ENCODE measurements at regions not wholly inside any gene's neighbourhood (a gene's known extent, or its start where the extent isn't known, plus 50 kb on each side); places are given as distances from the start of the nearest gene placed in this dataset.
"Not testable (repeated sequence)": the region's sequence is repeated elsewhere in the genome, so short reads cannot be mapped to it uniquely, and the experiment has no call there.

GRCh38 chr7:32753872-32754271 lies 137.7 kb downstream of the KBTBD2 start:
- H3K9ac ChIP-seq (ENCODE audit: low read length); H4K20me1 ChIP-seq (ENCODE audit: insufficient read depth); H3K27me3 ChIP-seq (ENCODE audit: insufficient read depth, low read length); H3K79me2 ChIP-seq (ENCODE audit: insufficient read depth, low read length); H2AFZ ChIP-seq (ENCODE audit: low read depth, low read length, poor library complexity, severe bottlenecking); H3K36me3 ChIP-seq (ENCODE audit: control insufficient read depth in 1 of 2, insufficient read depth in 2 of 2, low read length in 2 of 2); H3K4me3 ChIP-seq (replicated peaks in 1 of 2; ENCODE audit: low read depth in 1 of 2, low read length in 2 of 2); RAD21 ChIA-PET (ENCODE audit: low non-redundant PET in 1 of 2, low total read pairs in 2 of 2, uncharacterized antibody in 2 of 2, unreplicated experiment in 2 of 2); H3K9me2 ChIP-seq (ENCODE audit: insufficient read depth); H3K4me1 ChIP-seq (ENCODE audit: control insufficient read depth in 1 of 2, insufficient read depth in 2 of 2, low read length in 2 of 2); POLR2A ChIA-PET; CTCF ChIA-PET; H3K9me3 ChIP-seq (ENCODE audit: control insufficient read depth in 1 of 2, insufficient read depth in 1 of 2, low read depth in 1 of 2, low read length in 2 of 2); DNase-seq (ENCODE audit: low read depth, low spot score); intact Hi-C loops (cut with micrococcal nuclease); BruUV-seq (replicated peaks); H3K4me2 ChIP-seq (ENCODE audit: low read length); ATAC-seq; H3K27ac ChIP-seq (ENCODE audit: low read depth, low read length): not testable (repeated sequence)

GRCh38 chr7:32748337-32748736 lies 143.2 kb downstream of the KBTBD2 start:
- DNase-seq (ENCODE audit: low read depth, low spot score); H3K27me3 ChIP-seq (ENCODE audit: insufficient read depth, low read length); intact Hi-C loops (cut with micrococcal nuclease); CTCF ChIA-PET; POLR2A ChIA-PET; H3K4me3 ChIP-seq (replicated peaks in 1 of 2; ENCODE audit: low read depth in 1 of 2, low read length in 2 of 2); H3K9ac ChIP-seq (ENCODE audit: low read length); H3K9me2 ChIP-seq (ENCODE audit: insufficient read depth); H3K36me3 ChIP-seq (ENCODE audit: control insufficient read depth in 1 of 2, insufficient read depth in 2 of 2, low read length in 2 of 2); H3K4me2 ChIP-seq (ENCODE audit: low read length); H3K9me3 ChIP-seq (ENCODE audit: control insufficient read depth in 1 of 2, insufficient read depth in 1 of 2, low read depth in 1 of 2, low read length in 2 of 2); H3K27ac ChIP-seq (ENCODE audit: low read depth, low read length); BruUV-seq (replicated peaks); H4K20me1 ChIP-seq (ENCODE audit: insufficient read depth); H3K79me2 ChIP-seq (ENCODE audit: insufficient read depth, low read length); H3K4me1 ChIP-seq (ENCODE audit: control insufficient read depth in 1 of 2, insufficient read depth in 2 of 2, low read length in 2 of 2); H2AFZ ChIP-seq (ENCODE audit: low read depth, low read length, poor library complexity, severe bottlenecking); RAD21 ChIA-PET (ENCODE audit: low non-redundant PET in 1 of 2, low total read pairs in 2 of 2, uncharacterized antibody in 2 of 2, unreplicated experiment in 2 of 2); ATAC-seq: not testable (repeated sequence)

- H4K20me1 ChIP-seq (ENCODE audit: insufficient read depth); H3K27me3 ChIP-seq (ENCODE audit: insufficient read depth, low read length); H3K4me1 ChIP-seq (ENCODE audit: control insufficient read depth in 1 of 2, insufficient read depth in 2 of 2, low read length in 2 of 2); DNase-seq (ENCODE audit: low read depth, low spot score); BruUV-seq (replicated peaks); H3K36me3 ChIP-seq (ENCODE audit: control insufficient read depth in 1 of 2, insufficient read depth in 2 of 2, low read length in 2 of 2); RAD21 ChIA-PET (ENCODE audit: low non-redundant PET in 1 of 2, low total read pairs in 2 of 2, uncharacterized antibody in 2 of 2, unreplicated experiment in 2 of 2); H3K4me3 ChIP-seq (replicated peaks in 1 of 2; ENCODE audit: low read depth in 1 of 2, low read length in 2 of 2); POLR2A ChIA-PET; H3K27ac ChIP-seq (ENCODE audit: low read depth, low read length); ATAC-seq; H3K79me2 ChIP-seq (ENCODE audit: insufficient read depth, low read length); H3K4me2 ChIP-seq (ENCODE audit: low read length); H3K9ac ChIP-seq (ENCODE audit: low read length); H3K9me3 ChIP-seq (ENCODE audit: control insufficient read depth in 1 of 2, insufficient read depth in 1 of 2, low read depth in 1 of 2, low read length in 2 of 2); H2AFZ ChIP-seq (ENCODE audit: low read depth, low read length, poor library complexity, severe bottlenecking); CTCF ChIA-PET; intact Hi-C loops (cut with micrococcal nuclease); H3K9me2 ChIP-seq (ENCODE audit: insufficient read depth): not testable (repeated sequence)
Measured at GRCh38 chr7:32747443-32748148, 144.0 kb downstream of the KBTBD2 start.

GRCh38 chr7:32741853-32742476 lies 149.6 kb downstream of the KBTBD2 start:
- H3K27me3 ChIP-seq (ENCODE audit: insufficient read depth, low read length); H3K9ac ChIP-seq (ENCODE audit: low read length); H3K4me3 ChIP-seq (replicated peaks in 1 of 2; ENCODE audit: low read depth in 1 of 2, low read length in 2 of 2); RAD21 ChIA-PET (ENCODE audit: low non-redundant PET in 1 of 2, low total read pairs in 2 of 2, uncharacterized antibody in 2 of 2, unreplicated experiment in 2 of 2); BruUV-seq (replicated peaks); DNase-seq (ENCODE audit: low read depth, low spot score); H3K36me3 ChIP-seq (ENCODE audit: control insufficient read depth in 1 of 2, insufficient read depth in 2 of 2, low read length in 2 of 2); H4K20me1 ChIP-seq (ENCODE audit: insufficient read depth); POLR2A ChIA-PET; CTCF ChIA-PET; H2AFZ ChIP-seq (ENCODE audit: low read depth, low read length, poor library complexity, severe bottlenecking); H3K9me3 ChIP-seq (ENCODE audit: control insufficient read depth in 1 of 2, insufficient read depth in 1 of 2, low read depth in 1 of 2, low read length in 2 of 2); H3K4me1 ChIP-seq (ENCODE audit: control insufficient read depth in 1 of 2, insufficient read depth in 2 of 2, low read length in 2 of 2); ATAC-seq; intact Hi-C loops (cut with micrococcal nuclease); H3K27ac ChIP-seq (ENCODE audit: low read depth, low read length); H3K79me2 ChIP-seq (ENCODE audit: insufficient read depth, low read length); H3K4me2 ChIP-seq (ENCODE audit: low read length); H3K9me2 ChIP-seq (ENCODE audit: insufficient read depth): not testable (repeated sequence)
